T-helper 9 cell (primary cell): ENCODE measurements at regions not wholly inside any gene's neighbourhood (a gene's known extent, or its start where the extent isn't known, plus 50 kb on each side); places are given as distances from the start of the nearest gene placed in this dataset.

Source experiments
- DNase-seq: peaks from one replicate; pipeline ENCODE4 v3.0.0-alpha.2; 2020

- no peak for DNase-seq
Observed at GRCh38 chr4:19010761-19011160, 989.2 kb upstream of the LCORL start.

DNA sequence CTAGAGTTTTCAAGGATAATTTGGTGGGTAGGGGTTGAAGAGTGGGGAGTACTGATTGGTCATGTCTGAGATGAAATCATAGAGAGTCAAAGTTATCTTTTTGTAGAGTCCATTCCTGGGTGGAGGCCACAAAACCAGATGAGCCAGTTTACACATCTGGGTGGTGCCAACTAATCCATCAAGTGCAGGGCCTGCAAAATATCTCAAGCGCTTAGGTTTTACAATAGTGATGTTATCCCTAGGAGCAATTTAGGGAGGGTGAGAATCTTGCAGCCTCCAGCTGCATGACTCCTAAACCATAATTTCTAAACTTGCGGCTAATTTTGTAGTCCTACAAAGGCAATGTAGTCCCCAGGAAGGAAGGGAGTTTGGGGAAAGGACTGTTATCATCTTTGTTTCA lies 988.3 kb upstream of the LCORL start:
- DNase-seq: no peak

GRCh38 chr4:19005211-19005610 lies 983.7 kb upstream of the LCORL start:
- DNase-seq: no peak

- no peak for DNase-seq
Observed at GRCh38 chr4:19002170-19002569, 980.6 kb upstream of the LCORL start.

GRCh38 chr4:18999595-18999994 lies 978.0 kb upstream of the LCORL start:
- DNase-seq: no peak

- no peak for DNase-seq
Observed at GRCh38 chr4:18981234-18981615, 959.7 kb upstream of the LCORL start.

DNA sequence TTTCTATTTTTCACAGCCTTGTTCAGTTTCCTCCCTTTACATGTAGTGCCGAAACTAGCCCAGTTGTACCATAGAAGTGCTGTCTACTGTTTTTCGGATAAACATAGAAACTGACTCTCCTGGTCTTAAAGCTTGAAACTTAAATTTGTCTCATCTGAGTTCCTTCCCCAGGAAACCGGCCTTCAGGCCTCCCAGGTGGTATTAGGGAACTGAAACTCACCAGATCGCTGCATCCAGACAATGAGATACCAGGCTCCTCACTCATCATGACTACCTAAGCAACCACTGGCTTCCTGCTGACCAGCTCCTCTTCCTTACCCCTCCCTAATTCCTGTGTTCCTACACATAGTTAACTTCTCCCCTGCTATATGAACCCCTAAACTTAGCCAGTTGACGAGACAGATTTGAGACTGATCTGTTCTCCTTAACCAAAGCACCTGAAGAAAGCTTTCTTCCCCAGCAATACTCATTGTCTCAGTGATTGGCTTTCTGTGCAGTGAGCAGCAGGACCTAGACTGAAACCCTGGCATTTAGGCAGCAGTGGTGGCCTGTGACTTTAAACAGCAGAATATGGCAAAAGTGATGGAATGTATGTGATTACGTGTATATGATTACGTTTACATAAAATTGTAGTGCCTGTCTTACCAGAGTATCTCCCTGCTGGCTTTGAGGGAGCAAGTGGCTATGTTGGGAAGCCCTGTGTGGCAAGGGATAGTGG lies 959.1 kb upstream of the LCORL start:
- DNase-seq: no peak

DNA sequence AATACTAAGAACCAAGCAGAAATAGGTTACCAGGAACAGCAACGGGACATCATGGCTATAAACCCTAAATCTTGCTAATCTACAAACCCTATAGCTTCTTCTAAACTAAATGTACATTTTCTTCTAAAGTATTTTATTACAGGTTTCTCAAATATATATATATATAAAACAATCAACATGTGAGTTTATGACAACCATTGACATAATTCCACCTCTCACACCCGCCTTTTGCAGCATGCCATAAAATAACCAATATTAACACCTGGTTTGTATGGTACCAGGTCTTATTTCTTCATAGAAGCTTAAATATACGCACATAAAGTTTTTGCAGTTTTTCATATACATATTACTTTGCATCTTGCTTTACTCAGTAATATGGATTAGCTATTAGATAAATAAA lies 955.3 kb upstream of the LCORL start:
- DNase-seq: no peak

- DNase-seq: no peak
Observed at GRCh38 chr4:18975916-18976808, 954.6 kb upstream of the LCORL start.

DNA sequence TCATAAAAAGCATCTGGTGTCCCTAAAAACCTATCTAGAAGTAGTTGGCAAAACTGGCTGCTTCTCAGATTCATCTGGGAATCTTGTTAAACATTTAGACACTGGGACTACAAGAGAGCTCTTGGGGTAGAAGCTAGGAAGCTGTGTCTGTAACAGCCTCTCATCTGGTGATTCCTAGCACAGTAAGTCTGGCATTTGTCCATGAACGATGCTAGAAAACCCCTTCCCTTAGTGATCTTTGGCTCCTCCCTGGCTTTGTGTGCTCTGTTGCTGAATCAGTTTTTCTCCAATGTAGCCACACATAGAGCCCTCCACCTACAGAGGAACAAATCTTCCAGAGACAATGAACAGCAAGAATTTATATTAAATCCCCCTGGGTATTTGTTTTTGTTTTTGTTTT lies 951.7 kb upstream of the LCORL start:
- no peak for DNase-seq

DNA sequence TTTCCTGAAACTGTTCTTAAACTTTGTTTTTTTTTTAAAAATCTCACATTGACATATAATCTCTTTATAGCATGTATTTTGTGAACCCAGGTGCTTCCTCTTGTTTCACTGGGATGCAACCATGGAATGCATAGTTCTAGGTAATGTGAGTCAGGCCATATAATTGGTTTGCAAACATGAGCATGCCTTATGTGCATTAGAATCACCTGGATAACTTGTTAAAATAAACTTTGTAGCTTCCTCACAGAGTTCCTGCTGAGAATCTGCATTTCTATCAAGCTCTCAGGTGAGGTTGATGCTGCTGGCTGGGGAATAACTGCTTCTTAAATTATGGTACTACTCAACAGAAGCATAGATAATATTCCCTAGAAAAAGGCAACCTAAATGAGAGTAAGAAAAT lies 940.3 kb upstream of the LCORL start:
- DNase-seq: no peak

- DNase-seq: no peak
Observed at GRCh38 chr4:18961266-18961665, 939.7 kb upstream of the LCORL start.

- no peak for DNase-seq
Observed at GRCh38 chr4:18957716-18958115, 936.2 kb upstream of the LCORL start.

- no peak for DNase-seq
Observed at GRCh38 chr4:18954538-18954937, 933.0 kb upstream of the LCORL start.

DNA sequence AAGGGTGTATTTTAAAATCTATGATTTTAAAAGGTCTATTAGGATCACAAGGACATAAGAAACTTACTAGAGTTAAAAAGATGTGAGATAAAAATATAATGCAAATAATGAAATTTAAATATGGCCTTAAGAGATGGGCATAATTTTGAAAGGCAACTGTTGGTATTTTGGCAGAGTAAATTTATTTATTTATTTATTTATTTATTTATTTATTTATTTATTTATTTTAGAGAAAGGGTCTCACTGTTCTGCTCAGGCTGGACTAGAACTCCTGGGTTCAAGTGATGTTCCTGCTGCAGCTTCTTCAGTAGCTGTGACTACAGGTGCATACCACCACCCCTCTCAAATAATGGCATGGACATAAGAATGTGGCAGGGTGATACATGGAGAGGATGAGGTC lies 932.1 kb upstream of the LCORL start:
- no peak for DNase-seq

DNA sequence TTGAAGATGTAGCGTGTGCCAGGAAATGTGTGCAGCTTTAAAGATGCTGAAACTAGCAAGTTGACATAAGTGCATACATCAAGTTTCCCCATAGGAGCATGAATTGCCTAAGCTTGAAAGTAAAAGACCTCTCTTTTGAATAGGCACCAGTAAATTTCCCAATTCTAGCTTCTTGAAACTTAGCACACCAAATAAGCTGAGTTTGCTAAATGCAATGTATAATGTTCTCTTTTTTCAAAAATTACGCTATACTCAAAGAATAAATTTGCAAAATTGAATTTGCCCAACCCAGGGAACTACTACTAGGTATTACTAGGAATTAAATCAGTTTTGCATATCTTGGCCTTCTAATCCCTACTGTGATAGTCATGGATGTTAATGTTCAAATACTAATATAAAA lies 923.9 kb upstream of the LCORL start:
- DNase-seq: no peak

DNA sequence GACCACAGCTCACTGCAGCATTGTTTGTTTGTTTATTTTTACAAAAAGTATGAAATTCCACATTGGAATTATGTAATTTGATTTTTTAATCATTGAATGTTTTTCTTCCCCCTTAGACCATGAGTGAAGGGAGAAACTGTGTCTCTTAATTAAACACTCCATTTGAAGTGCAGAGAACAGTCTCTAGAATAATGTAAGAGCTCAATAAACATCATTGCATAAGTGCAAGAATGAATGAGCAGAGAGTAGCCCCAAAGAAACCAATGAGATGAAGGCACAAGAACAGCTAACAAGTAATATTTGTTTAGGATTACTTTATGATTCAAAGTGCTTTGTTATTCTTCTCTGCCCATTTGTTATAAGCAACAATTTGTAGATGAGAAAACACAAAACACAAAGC lies 921.3 kb upstream of the LCORL start:
- no peak for DNase-seq

DNA sequence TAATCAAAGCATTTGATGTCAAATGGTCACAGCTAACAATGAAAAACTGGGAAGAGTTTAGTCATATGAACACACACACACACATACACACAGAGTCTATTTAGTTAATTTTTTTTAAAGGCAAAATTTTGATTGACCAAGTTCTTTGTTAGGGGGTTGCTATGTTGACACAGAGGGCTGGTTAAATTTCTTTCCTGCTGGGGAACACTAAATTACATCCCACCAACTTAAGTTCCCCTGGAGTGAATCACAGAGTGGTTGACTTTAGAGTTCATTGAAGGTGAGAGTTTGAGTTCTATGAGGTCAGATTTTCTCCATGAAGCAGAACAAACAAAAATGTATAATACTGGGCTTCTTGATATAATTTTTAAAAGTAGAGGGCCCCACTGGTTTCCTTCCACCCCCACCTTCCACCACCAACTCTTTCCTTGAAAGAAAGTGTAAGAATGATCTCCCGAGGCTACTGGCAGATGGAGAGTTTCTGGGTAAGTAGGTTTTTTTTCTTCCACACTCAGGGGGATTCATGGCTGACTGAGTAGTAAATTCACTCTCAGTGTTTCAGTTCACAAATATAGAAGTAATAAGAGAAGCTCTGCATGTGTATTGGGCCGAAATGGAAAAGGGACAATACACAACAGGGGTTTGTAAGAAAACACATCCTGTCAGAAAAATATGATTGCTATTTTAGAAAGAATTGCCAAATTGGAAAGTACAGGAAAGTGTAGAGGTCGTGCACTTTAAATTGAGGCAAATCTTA lies 917.0 kb upstream of the LCORL start:
- no peak for DNase-seq

- DNase-seq: no peak
Observed at GRCh38 chr4:18937746-18938145, 916.2 kb upstream of the LCORL start.

- no peak for DNase-seq
Observed at GRCh38 chr4:18937080-18937479, 915.5 kb upstream of the LCORL start.

DNA sequence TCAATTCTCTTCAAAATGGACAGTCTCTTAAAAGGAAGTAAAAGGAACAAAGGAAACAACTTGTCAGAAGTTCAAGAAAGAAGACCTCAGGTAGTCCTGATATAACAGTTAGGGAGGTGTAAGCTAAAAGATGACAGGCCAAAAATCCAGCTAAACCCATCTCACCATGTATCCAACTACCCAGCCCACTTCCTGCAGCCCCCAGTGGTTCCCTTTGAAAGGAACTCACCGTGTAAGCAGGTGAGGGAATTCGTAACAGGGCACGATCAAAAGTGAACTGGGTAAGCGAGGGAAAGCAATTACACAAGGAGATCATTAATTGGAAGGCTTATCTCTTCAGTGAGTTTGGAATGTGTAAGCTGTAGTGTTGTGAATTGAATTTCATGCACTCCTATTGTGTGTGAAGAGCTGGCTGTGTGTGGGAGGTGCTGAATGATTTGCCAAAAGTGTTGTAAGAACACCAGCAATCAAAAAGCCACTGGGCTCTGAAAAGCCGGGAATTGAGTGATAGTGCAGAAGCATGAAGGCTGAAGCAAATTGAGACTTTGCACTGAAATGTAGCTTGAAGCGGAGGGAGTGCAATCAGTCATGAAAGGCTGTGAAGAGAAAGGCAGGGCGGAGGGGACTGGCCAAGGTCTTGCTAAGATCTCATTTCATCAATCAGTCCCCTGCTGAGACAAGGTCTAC lies 914.2 kb upstream of the LCORL start:
- DNase-seq: no peak

GRCh38 chr4:18934197-18934596 lies 912.6 kb upstream of the LCORL start:
- DNase-seq: no peak

GRCh38 chr4:18932730-18933339 lies 911.3 kb upstream of the LCORL start:
- no peak for DNase-seq
